Mesenchymal stem cell (in vitro differentiated cells and primary cell): ENCODE measurements at regions not wholly inside any gene's neighbourhood (a gene's known extent, or its start where the extent isn't known, plus 50 kb on each side); places are given as distances from the start of the nearest gene placed in this dataset.

Experiments
- DNase-seq: peaks from one replicate; pipeline ENCODE4 v3.0.0-alpha.2; 2013
- H2AFZ ChIP-seq: one replicate; pipeline ENCODE4 v1.6.1; 2013; ENCODE audit warnings: low read depth, mild to moderate bottlenecking, control low read depth, inconsistent platforms, low read length, moderate library complexity
- H2AK5ac ChIP-seq: 2 replicates; pipeline ENCODE4 v1.6.1; 2013; ENCODE audit warnings: low read length, moderate library complexity, mild to moderate bottlenecking, inconsistent platforms; ENCODE audit not compliant: severe bottlenecking
- H2BK120ac ChIP-seq: one replicate; pipeline ENCODE4 v1.6.1; 2013; ENCODE audit warnings: low read depth, mild to moderate bottlenecking, inconsistent platforms, low read length, moderate library complexity
- H2BK12ac ChIP-seq, 2 experiments: one replicate each; pipeline ENCODE4 v1.6.1; 2013; ENCODE audit warnings: inconsistent platforms in 2 of 2, low read length in 2 of 2, mild to moderate bottlenecking in 2 of 2, moderate library complexity in 2 of 2, control low read depth in 1 of 2
- H2BK15ac ChIP-seq: one replicate; pipeline ENCODE4 v1.6.1; 2013; ENCODE audit warnings: mild to moderate bottlenecking, low read depth, inconsistent platforms; ENCODE audit not compliant: poor library complexity, severe bottlenecking
- H2BK5ac ChIP-seq: 2 replicates; pipeline ENCODE4 v1.6.1; 2013; ENCODE audit warnings: low read depth, mild to moderate bottlenecking, low read length, control low read depth, inconsistent platforms; ENCODE audit not compliant: poor library complexity, severe bottlenecking
- H3K14ac ChIP-seq, 2 experiments: one replicate each; pipeline ENCODE4 v1.6.1; 2013; ENCODE audit warnings: inconsistent platforms in 2 of 2, low read length in 2 of 2, control low read depth in 1 of 2, mild to moderate bottlenecking in 1 of 2, moderate library complexity in 1 of 2
- H3K18ac ChIP-seq, 2 experiments: one replicate each; pipeline ENCODE4 v1.6.1; 2013; ENCODE audit warnings: inconsistent platforms in 2 of 2, low read length in 2 of 2, control low read depth in 1 of 2, low read depth in 1 of 2, mild to moderate bottlenecking in 1 of 2
- H3K23ac ChIP-seq, 2 experiments: one replicate each; pipeline ENCODE4 v1.6.1; 2013; ENCODE audit warnings: inconsistent platforms in 2 of 2, low read length in 2 of 2, mild to moderate bottlenecking in 2 of 2, moderate library complexity in 2 of 2, control low read depth in 1 of 2
- H3K27ac ChIP-seq: 2 replicates; pipeline ENCODE4 v1.5.1; 2013; ENCODE audit warnings: mild to moderate bottlenecking, moderate library complexity, low read length, control low read depth, inconsistent platforms; ENCODE audit not compliant: poor library complexity, severe bottlenecking
- H3K27me3 ChIP-seq, 2 experiments: 2 replicates each; pipeline versions ENCODE4 v1.6.1 to v1.7.0; 2013; ENCODE audit warnings: low read length in 2 of 2, mild to moderate bottlenecking in 2 of 2, moderate library complexity in 2 of 2, control low read depth in 1 of 2, inconsistent platforms in 1 of 2; ENCODE audit not compliant: control insufficient read depth in 1 of 2, insufficient read depth in 1 of 2
- H3K36me3 ChIP-seq, 2 experiments: 2 replicates each; pipeline versions ENCODE4 v1.6.1 to v1.7.0; 2013; ENCODE audit warnings: low read length in 2 of 2, control low read depth in 1 of 2, inconsistent platforms in 1 of 2, low read depth in 1 of 2, mild to moderate bottlenecking in 1 of 2; ENCODE audit not compliant: insufficient read depth in 2 of 2, control insufficient read depth in 1 of 2
- H3K4ac ChIP-seq, 2 experiments: one replicate each; pipeline ENCODE4 v1.6.1; 2013; ENCODE audit warnings: inconsistent platforms in 2 of 2, low read length in 2 of 2, mild to moderate bottlenecking in 2 of 2, moderate library complexity in 2 of 2, control low read depth in 1 of 2, low read depth in 1 of 2
- H3K4me1 ChIP-seq: 2 replicates; pipeline ENCODE4 v1.6.1; 2013; ENCODE audit warnings: low read depth, low read length, control low read depth; ENCODE audit not compliant: control insufficient read depth, insufficient read depth
- H3K4me2 ChIP-seq: 2 replicates; pipeline ENCODE4 v1.6.1; 2013; ENCODE audit warnings: low read length, mild to moderate bottlenecking, inconsistent platforms; ENCODE audit not compliant: poor library complexity, severe bottlenecking
- H3K4me3 ChIP-seq, 2 experiments: 2 replicates each; pipeline versions ENCODE4 v1.5.1 to v1.7.0; 2013; ENCODE audit warnings: low read length in 2 of 2, mild to moderate bottlenecking in 2 of 2, control low read depth in 1 of 2, low read depth in 1 of 2; ENCODE audit not compliant: insufficient read depth in 1 of 2
- H3K79me1 ChIP-seq: replicated peaks from 2 replicates; pipeline ENCODE4 v1.6.1; 2013; ENCODE audit warnings: mild to moderate bottlenecking, control low read depth, low read length, inconsistent platforms; ENCODE audit not compliant: poor library complexity, severe bottlenecking
- H3K9ac ChIP-seq: 2 replicates; pipeline ENCODE4 v1.7.0; 2013; ENCODE audit warnings: mild to moderate bottlenecking, low read length, moderate library complexity
- H3K9me3 ChIP-seq: 2 replicates; pipeline ENCODE4 v1.7.0; 2013; ENCODE audit warnings: mild to moderate bottlenecking, low read length; ENCODE audit not compliant: control insufficient read depth
- H4K8ac ChIP-seq: one replicate; pipeline ENCODE4 v1.6.1; 2013; ENCODE audit warnings: inconsistent platforms, mild to moderate bottlenecking, low read length, moderate library complexity
- H4K91ac ChIP-seq: one replicate; pipeline ENCODE4 v1.6.1; 2013; ENCODE audit warnings: mild to moderate bottlenecking, low read length, inconsistent platforms
- WGBS: methylation state at CpG from one replicate; pipeline ENCODE4 v1.1.7; 2013; ENCODE audit warnings: mixed read lengths; 5-methylcytosine and 5-hydroxymethylcytosine counted together

DNA sequence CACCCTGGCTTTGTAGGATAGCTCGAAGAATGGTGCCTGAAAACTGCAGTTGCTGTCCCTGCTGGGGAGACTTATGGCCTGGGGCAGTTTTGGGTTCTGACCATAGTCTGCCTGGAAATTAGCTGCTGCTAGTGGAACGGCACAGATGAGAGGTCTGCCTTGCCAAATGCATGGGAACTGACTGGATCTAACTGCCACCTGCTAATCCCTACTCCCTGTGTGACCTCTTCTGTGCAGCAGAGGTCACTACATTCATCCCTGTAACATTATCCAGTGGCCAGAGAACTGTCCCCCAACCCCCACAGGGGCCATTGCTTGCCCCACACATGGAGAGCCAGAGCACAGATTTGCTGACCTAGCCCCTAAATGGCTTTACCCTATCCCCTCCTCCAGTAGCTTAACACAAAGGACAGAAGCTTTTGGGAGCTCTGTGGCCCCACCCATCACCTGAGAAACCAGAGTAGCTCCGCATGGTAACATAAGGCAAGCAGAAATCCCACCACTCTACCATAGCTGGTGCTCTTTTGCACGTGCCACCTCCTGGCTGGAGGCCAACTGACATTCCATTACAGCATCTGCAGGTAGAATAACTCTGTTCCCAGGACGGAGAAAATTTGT is 840.0 kb downstream of the EPHA3 start:
- no peak overlapping the region for H4K8ac ChIP-seq
- H2BK12ac ChIP-seq: peak overlapping the region in 1 of 2 experiments; percentile 54
- no peak overlapping the region for H2AK5ac ChIP-seq
- no peak overlapping the region for H3K23ac ChIP-seq
- WGBS: 91% methylated on average over 5 of the region's 5 CpGs
- H2AFZ ChIP-seq: no peak overlapping the region
- no peaks in the 10 kb centered on the region for H3K27me3 ChIP-seq
- H3K4ac ChIP-seq: peak overlapping the region in 1 of 2 experiments; percentile 10
- H3K18ac ChIP-seq: no peak overlapping the region
- H2BK5ac ChIP-seq: no peak overlapping the region
- H2BK15ac ChIP-seq: no peak overlapping the region
- no peaks in the 10 kb centered on the region for H3K79me1 ChIP-seq
- no peak for DNase-seq
- no peaks in the 10 kb centered on the region for H3K4me1 ChIP-seq
- H3K4me3 ChIP-seq: no peak overlapping the region
- H3K14ac ChIP-seq: peak overlapping the region in 1 of 2 experiments; percentile 57
- H3K9me3 ChIP-seq: no peaks in the 10 kb centered on the region
- no peaks in the 10 kb centered on the region for H3K36me3 ChIP-seq
- H3K4me2 ChIP-seq: no peak overlapping the region
- H3K27ac ChIP-seq: no peak overlapping the region
- H4K91ac ChIP-seq: no peak overlapping the region
- no peak overlapping the region for H3K9ac ChIP-seq
- H2BK120ac ChIP-seq: no peak overlapping the region

DNA sequence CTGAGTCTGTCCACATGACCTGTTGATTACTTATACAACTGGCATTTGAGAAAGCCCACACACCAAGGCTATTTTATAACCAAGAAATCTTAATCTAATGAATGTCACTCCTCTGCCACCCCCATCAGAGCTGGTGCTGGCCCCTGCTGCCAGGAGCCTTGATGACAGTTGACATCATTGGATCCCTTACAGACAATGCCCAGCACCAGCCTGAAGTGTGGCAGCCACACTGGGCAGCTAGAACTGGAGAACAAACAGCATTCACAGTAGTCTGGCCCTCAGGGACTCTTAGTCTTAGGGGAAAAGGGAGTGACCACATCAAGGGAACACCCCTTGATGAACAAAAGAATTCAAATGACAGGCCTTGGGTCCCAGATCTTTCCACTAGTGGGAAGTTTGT is 840.6 kb downstream of the EPHA3 start:
- H3K23ac ChIP-seq: no peak overlapping the region

DNA sequence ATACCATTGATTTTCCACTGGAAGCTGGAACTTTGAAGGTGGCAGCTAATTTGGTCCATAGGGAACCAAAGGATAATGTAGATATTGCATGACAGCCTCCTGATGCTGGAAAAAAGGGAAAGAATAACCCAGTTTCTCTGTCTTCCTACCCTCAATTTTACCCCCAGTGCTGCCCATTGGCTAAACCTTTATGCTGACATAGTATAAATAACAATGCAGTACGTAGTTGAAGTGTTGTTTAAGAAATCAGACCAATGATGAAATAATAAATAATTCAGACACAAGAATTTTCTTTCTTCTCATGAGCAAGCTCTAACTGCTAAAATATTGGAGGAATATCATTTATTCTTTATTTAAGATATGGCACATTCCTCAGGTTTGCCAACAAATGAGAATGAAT is 843.4 kb downstream of the EPHA3 start:
- H2BK5ac ChIP-seq: no peak overlapping the region
- WGBS: no CpG with 5 or more reads among the region's 1 CpG
- no peak overlapping the region for H2BK120ac ChIP-seq
- DNase-seq: no peak
- no peak overlapping the region for H4K91ac ChIP-seq
- no peak overlapping the region for H2BK12ac ChIP-seq
- no peak overlapping the region for H3K14ac ChIP-seq
- no peak overlapping the region for H3K18ac ChIP-seq
- H3K79me1 ChIP-seq: no peaks in the 10 kb centered on the region
- H3K4me2 ChIP-seq: no peak overlapping the region
- H3K9me3 ChIP-seq: no peaks in the 10 kb centered on the region
- H3K23ac ChIP-seq: no peak overlapping the region
- H3K4me3 ChIP-seq: no peak overlapping the region
- H2AK5ac ChIP-seq: no peak overlapping the region
- H4K8ac ChIP-seq: no peak overlapping the region
- no peak overlapping the region for H3K9ac ChIP-seq
- no peak overlapping the region for H2BK15ac ChIP-seq
- H3K4me1 ChIP-seq: no peaks in the 10 kb centered on the region
- H3K4ac ChIP-seq: no peak overlapping the region
- H3K36me3 ChIP-seq: no peaks in the 10 kb centered on the region
- H2AFZ ChIP-seq: no peak overlapping the region
- H3K27ac ChIP-seq: no peak overlapping the region
- H3K27me3 ChIP-seq: no peaks in the 10 kb centered on the region

More for the DNA sequence above, 840.6 kb downstream of the EPHA3 start:
- Histone ChIP-seq H2BK120ac (no peak overlapping the region), H3K4me2 (no peak overlapping the region), H2BK15ac (no peak overlapping the region), H2AFZ (no peak overlapping the region), H3K36me3 (no peaks in the 10 kb centered on the region), H3K27me3 (no peaks in the 10 kb centered on the region), H2AK5ac (no peak overlapping the region), H2BK5ac (no peak overlapping the region), H3K4ac (no peak overlapping the region), H3K27ac (no peak overlapping the region), H3K79me1 (no peaks in the 10 kb centered on the region), H3K18ac (no peak overlapping the region), H3K14ac (no peak overlapping the region), H4K91ac (no peak overlapping the region), H3K9ac (no peak overlapping the region), H3K4me1 (no peaks in the 10 kb centered on the region), H3K9me3 (no peaks in the 10 kb centered on the region), H2BK12ac (no peak overlapping the region), H4K8ac (no peak overlapping the region), H3K4me3 (no peak overlapping the region)
- DNase-seq: no peak

DNA sequence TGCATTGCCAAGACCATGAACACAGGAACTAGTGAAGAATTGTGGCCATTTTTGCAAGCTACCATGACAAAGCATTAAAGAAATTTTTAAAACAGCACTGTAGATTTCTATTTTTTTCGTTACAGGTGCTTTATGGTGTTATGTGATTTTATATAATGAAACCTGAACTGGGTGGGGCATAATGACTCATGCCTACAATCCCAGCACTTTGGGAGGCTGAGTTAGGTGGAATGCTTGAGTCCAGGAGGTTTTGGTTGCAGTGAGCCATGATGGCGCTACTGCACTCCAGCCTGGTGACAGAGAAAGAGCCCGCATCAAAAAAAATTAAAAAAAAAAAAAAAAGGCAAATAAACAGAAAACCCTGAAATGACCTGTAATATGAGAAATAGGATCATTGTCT is 846.7 kb downstream of the EPHA3 start:
- no peaks in the 10 kb centered on the region for H3K79me1 ChIP-seq
- no peak overlapping the region for H3K27ac ChIP-seq
- no peak overlapping the region for H2BK12ac ChIP-seq
- H2BK15ac ChIP-seq: no peak overlapping the region
- no peaks in the 10 kb centered on the region for H3K4me1 ChIP-seq
- H3K4me2 ChIP-seq: no peak overlapping the region
- H3K4ac ChIP-seq: no peak overlapping the region
- no peak overlapping the region for H4K8ac ChIP-seq
- no peak overlapping the region for H3K14ac ChIP-seq
- DNase-seq: no peak
- no peak overlapping the region for H2BK120ac ChIP-seq
- no peak overlapping the region for H3K4me3 ChIP-seq
- no peak overlapping the region for H2BK5ac ChIP-seq
- H3K27me3 ChIP-seq: no peaks in the 10 kb centered on the region
- H2AK5ac ChIP-seq: no peak overlapping the region
- H3K23ac ChIP-seq: no peak overlapping the region
- 73% methylated on average over 1 of the region's 3 CpGs for WGBS
- H3K9me3 ChIP-seq: no peaks in the 10 kb centered on the region
- H3K9ac ChIP-seq: no peak overlapping the region
- no peak overlapping the region for H2AFZ ChIP-seq
- H3K36me3 ChIP-seq: no peaks in the 10 kb centered on the region
- H3K18ac ChIP-seq: peak overlapping the region in 1 of 2 experiments; percentile 55
- no peak overlapping the region for H4K91ac ChIP-seq
